CD4-positive, alpha-beta memory T cell (primary cell): ENCODE measurements at regions not wholly inside any gene's neighbourhood (a gene's known extent, or its start where the extent isn't known, plus 50 kb on each side); places are given as distances from the start of the nearest gene placed in this dataset.
A peak's percentile ranks its signal among the peaks of the same experiment; 100 is the strongest.
"Not testable (repeated sequence)": the region's sequence is repeated elsewhere in the genome, so short reads cannot be mapped to it uniquely, and the experiment has no call there.

Experiments used
- CTCF ChIA-PET: fragments of 350-600 bp; sonication (Branson Sonifier 250); formaldehyde crosslinking; loops from one replicate; lab custom pipeline; 2021; ENCODE audit warnings: inconsistent platforms; ENCODE audit not compliant: partially characterized antibody; lab: Charles Lee
- POLR2A ChIA-PET: fragments of 350-600 bp; sonication (Branson Sonifier 250); formaldehyde crosslinking; loops from one replicate; lab custom pipeline; 2021; ENCODE audit not compliant: partially characterized antibody; lab: Charles Lee
- DNase-seq, 5 donors: peaks; one replicate each; pipeline versions ENCODE4 v3.0.0 to v3.0.0-alpha.2; 2020 to 2022; ENCODE audit warnings: mixed read lengths in 1 of 5
- H3K27ac ChIP-seq: one replicate; pipeline ENCODE4 v1.7.0; 2013; ENCODE audit warnings: low read depth, low read length
- H3K27me3 ChIP-seq: 2 replicates; pipeline ENCODE4 v1.7.0; 2013; ENCODE audit warnings: mild to moderate bottlenecking, low read length, moderate library complexity; ENCODE audit not compliant: insufficient read depth
- H3K36me3 ChIP-seq: 2 replicates; pipeline ENCODE4 v1.7.0; 2013; ENCODE audit warnings: mild to moderate bottlenecking, low read length, moderate library complexity; ENCODE audit not compliant: insufficient read depth
- H3K4me1 ChIP-seq: 2 replicates; pipeline ENCODE4 v1.7.0; 2013; ENCODE audit warnings: mild to moderate bottlenecking, low read length, moderate library complexity; ENCODE audit not compliant: insufficient read depth
- H3K4me3 ChIP-seq, 2 donors: one replicate each; pipeline ENCODE4 v1.7.0; 2013; ENCODE audit warnings: low read length in 2 of 2, mild to moderate bottlenecking in 1 of 2
- H3K9me3 ChIP-seq, 2 donors: one replicate each; pipeline ENCODE4 v1.7.0; 2013; ENCODE audit warnings: low read length in 2 of 2, control low read depth in 1 of 2; ENCODE audit not compliant: control insufficient read depth in 1 of 2
- H3K27ac Mint-ChIP-seq, 7 donors: one replicate each; pipeline ENCODE4 v1.8.0; 2020 to 2021; ENCODE audit warnings: mixed read lengths in 7 of 7, mild to moderate bottlenecking in 6 of 7, inconsistent platforms in 3 of 7, moderate library complexity in 3 of 7
- H3K27me3 Mint-ChIP-seq, 2 donors: one replicate each; pipeline ENCODE4 v1.8.0; 2020 to 2021; ENCODE audit warnings: mixed read lengths in 2 of 2
- H3K36me3 Mint-ChIP-seq, 2 donors: one replicate each; pipeline ENCODE4 v1.8.0; 2020 to 2021; ENCODE audit warnings: mixed read lengths in 2 of 2, inconsistent platforms in 1 of 2, mild to moderate bottlenecking in 1 of 2
- H3K4me1 Mint-ChIP-seq, 4 donors: one replicate each; pipeline ENCODE4 v1.8.0; 2020 to 2021; ENCODE audit warnings: mixed read lengths in 4 of 4, mild to moderate bottlenecking in 1 of 4
- H3K4me3 Mint-ChIP-seq, 8 donors: one replicate each; pipeline ENCODE4 v1.8.0; 2020 to 2021; ENCODE audit warnings: mixed read lengths in 8 of 8, mild to moderate bottlenecking in 7 of 8, moderate library complexity in 6 of 8, inconsistent platforms in 3 of 8
- H3K9me3 Mint-ChIP-seq, 8 donors: one replicate each; pipeline ENCODE4 v1.8.0; 2020 to 2021; ENCODE audit warnings: mixed read lengths in 8 of 8, mild to moderate bottlenecking in 5 of 8, inconsistent platforms in 3 of 8, moderate library complexity in 1 of 8
- intact Hi-C: fragments of 100-400 bp; cut with micrococcal nuclease; formaldehyde crosslinking; loops from one replicate; pipeline ENCODE4 v1.15.1; 2023

DNA sequence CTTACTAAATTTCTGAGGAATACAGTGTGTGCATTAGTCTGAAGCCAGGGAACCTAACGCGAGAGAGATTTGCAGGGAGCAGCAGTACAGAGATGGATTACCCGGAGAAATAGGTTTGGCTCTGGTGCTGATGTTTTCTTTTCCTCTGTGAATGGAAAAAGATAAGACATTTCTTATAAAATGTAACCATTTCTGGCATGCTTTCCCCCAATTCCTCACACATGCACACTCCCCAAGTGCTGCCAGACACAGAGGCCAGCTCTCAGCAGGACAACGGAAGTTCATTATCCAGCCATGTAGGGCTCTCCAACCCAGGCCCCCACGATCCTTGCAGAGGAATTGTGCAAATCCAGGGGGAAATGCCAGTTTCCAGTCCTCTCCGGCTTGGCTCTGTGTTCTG lies 224.5 kb upstream of the MGAT5 start:
- H3K4me1 Mint-ChIP-seq = peaks cover 0 to 2% (median 0%) of the 10 kb centered on the region in 4 donors
- H3K27ac Mint-ChIP-seq = no peak overlapping the region
- ChIA-PET CTCF (no interaction called here), POLR2A (no interaction called here)
- H3K4me3 ChIP-seq = no peak overlapping the region
- intact Hi-C loops = no loop called here
- no peak overlapping the region for H3K4me3 Mint-ChIP-seq
- no peaks in the 10 kb centered on the region for H3K9me3 Mint-ChIP-seq
- H3K27ac ChIP-seq = no peak overlapping the region
- DNase-seq = no peak
- no peaks in the 10 kb centered on the region for H3K27me3 ChIP-seq
- H3K27me3 Mint-ChIP-seq = peaks cover 28 to 33% of the 10 kb centered on the region in 2 donors
- H3K4me1 ChIP-seq = no peaks in the 10 kb centered on the region
- no peaks in the 10 kb centered on the region for H3K36me3 Mint-ChIP-seq
- no peaks in the 10 kb centered on the region for H3K36me3 ChIP-seq
- no peaks in the 10 kb centered on the region for H3K9me3 ChIP-seq

DNA sequence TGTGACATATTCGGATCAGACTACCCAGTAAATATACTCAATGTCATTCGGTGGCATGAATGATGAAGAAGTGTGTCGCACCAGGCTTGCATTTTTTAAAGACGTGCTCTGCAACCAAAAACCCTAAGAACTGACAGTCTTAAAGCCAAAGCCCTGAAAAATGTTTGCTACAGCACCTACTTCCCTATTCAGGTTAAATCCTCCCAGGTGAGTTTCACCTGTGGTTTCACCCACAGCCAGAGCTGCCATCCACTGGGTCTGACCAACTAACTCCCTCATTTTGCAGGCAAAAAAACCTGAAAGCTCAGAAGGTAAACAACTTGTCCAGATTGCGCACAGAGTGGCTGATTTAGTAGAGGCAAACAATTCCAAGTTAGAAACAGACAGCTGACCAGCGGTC lies 222.3 kb upstream of the MGAT5 start:
- H3K9me3 Mint-ChIP-seq = peaks cover 0 to 2% (median 0%) of the 10 kb centered on the region in 8 donors
- H3K27ac ChIP-seq = no peak overlapping the region
- no peak overlapping the region for H3K4me3 ChIP-seq
- H3K4me1 Mint-ChIP-seq = peaks cover 0 to 2% (median 0%) of the 10 kb centered on the region in 4 donors
- H3K9me3 ChIP-seq = no peaks in the 10 kb centered on the region
- no peak for DNase-seq
- ChIA-PET CTCF (no interaction called here), POLR2A (no interaction called here)
- H3K27me3 Mint-ChIP-seq = peaks cover 20 to 22% of the 10 kb centered on the region in 2 donors
- no peaks in the 10 kb centered on the region for H3K36me3 Mint-ChIP-seq
- intact Hi-C loops = no loop called here
- no peak overlapping the region for H3K4me3 Mint-ChIP-seq
- H3K4me1 ChIP-seq = no peaks in the 10 kb centered on the region
- H3K36me3 ChIP-seq = no peaks in the 10 kb centered on the region
- H3K27me3 ChIP-seq = no peaks in the 10 kb centered on the region
- no peak overlapping the region for H3K27ac Mint-ChIP-seq

- POLR2A ChIA-PET = no interaction called here
- CTCF ChIA-PET = no interaction called here
These were observed 218.1 kb upstream of the MGAT5 start for GRCh38 chr2:134035605-134036370.

DNA sequence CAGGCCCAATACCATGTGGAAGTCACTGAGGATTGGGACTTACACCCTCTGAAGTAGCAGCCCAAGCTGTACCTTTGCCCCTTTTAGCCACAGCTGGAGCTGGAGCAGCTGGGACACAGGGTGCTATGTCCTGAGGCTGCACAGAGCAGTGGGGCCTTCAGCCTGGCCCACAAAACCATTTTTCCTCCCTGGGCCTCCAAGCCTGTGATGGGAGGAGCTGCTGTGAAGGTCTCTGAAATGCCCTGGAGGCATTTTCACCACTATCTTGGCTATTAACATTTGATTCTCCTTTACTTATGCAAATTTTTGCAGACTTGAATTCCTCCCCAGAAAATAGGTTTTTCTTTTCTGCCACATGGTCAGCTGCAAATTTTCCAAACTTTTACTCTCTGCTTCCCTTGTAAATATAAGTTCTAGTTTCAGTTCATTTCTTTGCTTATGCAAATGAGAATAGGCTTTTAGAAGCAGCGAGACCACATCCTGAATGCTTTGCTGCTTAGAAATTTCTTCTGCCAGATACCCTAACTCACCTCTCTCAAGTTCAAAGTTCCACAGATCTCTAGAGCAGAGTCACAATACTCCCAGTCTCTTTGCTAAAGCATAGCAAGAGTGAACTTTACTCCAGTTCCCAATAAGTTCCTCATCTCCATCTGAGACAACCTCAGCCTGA lies 213.8 kb upstream of the MGAT5 start:
- CTCF ChIA-PET = no interaction called here
- no peaks in the 10 kb centered on the region for H3K36me3 ChIP-seq
- peaks cover 2 to 42% (median 30%) of the 10 kb centered on the region in 8 donors for H3K9me3 Mint-ChIP-seq
- H3K4me1 ChIP-seq = peaks cover 20% of the 10 kb centered on the region
- peak overlapping the region in 2 of 7 donors; percentile 9 to 69 for H3K27ac Mint-ChIP-seq
- no peaks in the 10 kb centered on the region for H3K27me3 ChIP-seq
- no peak for DNase-seq
- H3K36me3 Mint-ChIP-seq = peaks cover 6 to 8% of the 10 kb centered on the region in 2 donors
- intact Hi-C loops = no loop called here
- peak overlapping the region in 5 of 8 donors; percentile 2 to 61 (median 13) for H3K4me3 Mint-ChIP-seq
- H3K9me3 ChIP-seq = no peaks in the 10 kb centered on the region
- POLR2A ChIA-PET = no interaction called here
- H3K27ac ChIP-seq = no peak overlapping the region
- peaks cover 11 to 50% (median 28%) of the 10 kb centered on the region in 4 donors for H3K4me1 Mint-ChIP-seq
- H3K27me3 Mint-ChIP-seq = peaks cover 1 to 5% of the 10 kb centered on the region in 2 donors
- H3K4me3 ChIP-seq = no peak overlapping the region

More at GRCh38 chr2:134035605-134036370, 218.1 kb upstream of the MGAT5 start:
- H3K4me3 Mint-ChIP-seq = no peak overlapping the region
- peaks cover 6 to 8% of the 10 kb centered on the region in 2 donors for H3K36me3 Mint-ChIP-seq
- Histone ChIP-seq H3K36me3 (no peaks in the 10 kb centered on the region), H3K4me3 (no peak overlapping the region), H3K9me3 (no peaks in the 10 kb centered on the region), H3K27me3 (no peaks in the 10 kb centered on the region), H3K27ac (no peak overlapping the region), H3K4me1 (peaks cover 15% of the 10 kb centered on the region)
- no peak overlapping the region for H3K27ac Mint-ChIP-seq
- intact Hi-C loops = no loop called here
- peaks cover 7 to 23% (median 12%) of the 10 kb centered on the region in 4 donors for H3K4me1 Mint-ChIP-seq
- H3K9me3 Mint-ChIP-seq = peaks cover 2 to 28% (median 16%) of the 10 kb centered on the region in 8 donors
- no peak for DNase-seq
- H3K27me3 Mint-ChIP-seq = peaks cover 2 to 9% of the 10 kb centered on the region in 2 donors

GRCh38 chr2:134040626-134041172 lies 213.2 kb upstream of the MGAT5 start:
- peaks cover 2 to 48% (median 34%) of the 10 kb centered on the region in 8 donors for H3K9me3 Mint-ChIP-seq
- H3K27me3 ChIP-seq, H3K36me3 ChIP-seq, CTCF ChIA-PET, H3K27ac ChIP-seq, H3K27me3 Mint-ChIP-seq, H3K9me3 ChIP-seq, intact Hi-C loops, DNase-seq, H3K4me3 ChIP-seq, POLR2A ChIA-PET: not testable (repeated sequence)
- H3K27ac Mint-ChIP-seq = peak overlapping the region in 1 of 7 donors; percentile 69
- peaks cover 11 to 50% (median 28%) of the 10 kb centered on the region in 4 donors for H3K4me1 Mint-ChIP-seq
- H3K36me3 Mint-ChIP-seq = peaks cover 8 to 11% of the 10 kb centered on the region in 2 donors
- peaks cover 20% of the 10 kb centered on the region for H3K4me1 ChIP-seq
- H3K4me3 Mint-ChIP-seq = peak overlapping the region in 3 of 8 donors; percentile 2 to 61 (median 55)

DNA sequence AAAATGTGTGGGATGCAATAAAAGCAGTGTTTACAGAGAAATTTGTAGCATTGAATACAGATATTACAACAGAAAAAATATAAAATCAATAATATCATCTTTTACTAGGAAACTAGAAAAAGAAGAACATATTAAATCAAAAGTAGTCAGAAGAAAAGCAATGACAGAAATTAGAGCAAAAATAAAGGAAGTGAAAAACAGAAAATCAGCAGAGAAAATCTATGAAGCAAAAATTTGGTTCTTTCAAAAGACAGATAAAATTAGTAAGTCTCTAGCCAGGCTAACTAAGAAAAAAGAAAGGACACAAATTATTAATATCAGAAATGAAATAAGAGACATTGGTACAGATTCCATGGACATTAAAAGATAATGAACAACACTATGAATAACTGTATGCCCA lies 212.0 kb upstream of the MGAT5 start:
- peak overlapping the region in 1 of 8 donors; percentile 8 for H3K4me3 Mint-ChIP-seq
- H3K4me3 ChIP-seq = no peak overlapping the region
- no peaks in the 10 kb centered on the region for H3K27me3 ChIP-seq
- no peaks in the 10 kb centered on the region for H3K36me3 ChIP-seq
- peaks cover 1 to 3% of the 10 kb centered on the region in 2 donors for H3K27me3 Mint-ChIP-seq
- peaks cover 11 to 50% (median 28%) of the 10 kb centered on the region in 4 donors for H3K4me1 Mint-ChIP-seq
- POLR2A ChIA-PET = no interaction called here
- H3K27ac ChIP-seq = no peak overlapping the region
- H3K36me3 Mint-ChIP-seq = peaks cover 8 to 11% of the 10 kb centered on the region in 2 donors
- intact Hi-C loops = no loop called here
- no peaks in the 10 kb centered on the region for H3K9me3 ChIP-seq
- peak overlapping the region in 1 of 7 donors; percentile 44 for H3K27ac Mint-ChIP-seq
- CTCF ChIA-PET = no interaction called here
- H3K9me3 Mint-ChIP-seq = peaks cover 2 to 51% (median 34%) of the 10 kb centered on the region in 8 donors
- peaks cover 20% of the 10 kb centered on the region for H3K4me1 ChIP-seq
- DNase-seq = no peak

DNA sequence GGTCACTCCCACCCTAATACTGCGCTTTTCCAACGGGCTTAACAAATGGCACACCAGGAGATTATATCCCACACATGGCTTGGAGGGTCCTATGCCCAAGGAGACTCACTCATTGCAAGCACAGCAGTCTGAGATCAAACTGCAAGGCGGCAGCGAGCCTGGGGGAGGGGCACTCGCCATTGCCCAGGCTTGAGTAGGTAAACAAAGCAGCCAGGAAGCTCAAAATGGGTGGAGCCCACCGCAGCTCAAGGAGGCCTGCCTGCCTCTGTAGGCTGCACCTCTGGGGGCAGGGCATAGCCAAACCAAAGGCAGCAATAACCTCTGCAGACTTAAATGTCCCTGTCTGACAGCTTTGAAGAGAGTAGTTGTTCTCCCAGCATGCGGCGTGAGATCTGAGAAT lies 210.8 kb upstream of the MGAT5 start:
- H3K9me3 ChIP-seq, H3K27ac ChIP-seq, POLR2A ChIA-PET, H3K27me3 ChIP-seq, H3K36me3 Mint-ChIP-seq, H3K36me3 ChIP-seq, H3K27me3 Mint-ChIP-seq, CTCF ChIA-PET, H3K4me3 ChIP-seq, intact Hi-C loops: not testable (repeated sequence)
- Mint-ChIP-seq H3K4me1 (peaks cover 11 to 45% (median 28%) of the 10 kb centered on the region in 4 donors), H3K4me3 (peak overlapping the region in 6 of 8 donors; percentile 7 to 42 (median 28)), H3K27ac (peak overlapping the region in 1 of 7 donors; percentile 57), H3K9me3 (peaks cover 0 to 47% (median 32%) of the 10 kb centered on the region in 8 donors)
- DNase-seq = peak in 2 of 5 donors; percentile 7 to 33
- H3K4me1 ChIP-seq = peaks cover 20% of the 10 kb centered on the region
